GM12873 (cell line): ENCODE measurements at regions not wholly inside any gene's neighbourhood (a gene's known extent, or its start where the extent isn't known, plus 50 kb on each side); places are given as distances from the start of the nearest gene placed in this dataset.

Source experiments
- TF ChIP-seq, protein P1 (sequence below): IDR thresholded peaks from 2 replicates; pipeline ENCODE4 v1.5.1; 2012; ENCODE audit warnings: low read depth, mild to moderate bottlenecking, moderate library complexity, low read length, control low read depth; ENCODE audit not compliant: insufficient read depth; ENCODE audit errors: missing control alignments

DNA sequence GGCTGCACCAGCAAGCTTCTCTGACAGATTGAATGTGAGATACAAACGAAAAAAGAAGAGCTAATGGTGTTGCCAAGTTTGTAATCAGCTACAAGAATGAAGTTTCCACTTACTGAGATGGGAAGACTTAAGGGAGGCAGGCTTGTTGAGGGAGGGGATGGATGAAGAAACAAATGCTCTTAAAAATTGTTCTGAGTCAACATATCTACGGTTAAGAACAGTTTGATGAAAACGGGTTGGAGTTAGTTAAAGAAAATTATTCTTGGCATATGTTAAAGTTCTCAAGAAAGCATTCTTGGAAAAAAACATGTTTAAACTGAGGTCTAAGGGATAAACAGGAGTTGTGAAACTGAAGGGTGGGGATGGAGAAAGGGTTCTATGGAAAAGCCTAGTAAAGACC, 816.3 kb upstream of the HS3ST1 start:
- TF ChIP-seq, protein P1, sequence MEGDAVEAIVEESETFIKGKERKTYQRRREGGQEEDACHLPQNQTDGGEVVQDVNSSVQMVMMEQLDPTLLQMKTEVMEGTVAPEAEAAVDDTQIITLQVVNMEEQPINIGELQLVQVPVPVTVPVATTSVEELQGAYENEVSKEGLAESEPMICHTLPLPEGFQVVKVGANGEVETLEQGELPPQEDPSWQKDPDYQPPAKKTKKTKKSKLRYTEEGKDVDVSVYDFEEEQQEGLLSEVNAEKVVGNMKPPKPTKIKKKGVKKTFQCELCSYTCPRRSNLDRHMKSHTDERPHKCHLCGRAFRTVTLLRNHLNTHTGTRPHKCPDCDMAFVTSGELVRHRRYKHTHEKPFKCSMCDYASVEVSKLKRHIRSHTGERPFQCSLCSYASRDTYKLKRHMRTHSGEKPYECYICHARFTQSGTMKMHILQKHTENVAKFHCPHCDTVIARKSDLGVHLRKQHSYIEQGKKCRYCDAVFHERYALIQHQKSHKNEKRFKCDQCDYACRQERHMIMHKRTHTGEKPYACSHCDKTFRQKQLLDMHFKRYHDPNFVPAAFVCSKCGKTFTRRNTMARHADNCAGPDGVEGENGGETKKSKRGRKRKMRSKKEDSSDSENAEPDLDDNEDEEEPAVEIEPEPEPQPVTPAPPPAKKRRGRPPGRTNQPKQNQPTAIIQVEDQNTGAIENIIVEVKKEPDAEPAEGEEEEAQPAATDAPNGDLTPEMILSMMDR = no peak

DNA sequence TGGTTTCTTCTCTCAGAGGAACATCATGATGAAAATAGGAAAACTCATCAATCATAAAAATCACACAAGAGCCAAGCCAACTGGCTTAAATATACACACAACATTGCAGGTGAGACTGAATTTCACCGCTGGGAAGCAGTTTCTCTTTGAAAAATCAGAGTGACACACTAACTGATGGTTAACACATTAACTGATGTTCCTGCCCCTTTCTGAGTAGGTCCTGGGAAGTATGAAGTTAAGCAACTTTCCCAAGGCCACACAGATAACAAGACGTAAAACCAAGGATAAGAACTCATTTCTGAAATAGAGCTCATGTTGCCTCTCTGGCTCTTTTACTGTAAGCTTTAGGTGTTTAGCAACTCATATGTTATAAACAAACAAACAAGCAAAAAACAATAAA, 813.7 kb upstream of the HS3ST1 start:
- TF ChIP-seq, protein P1 = no peak

DNA sequence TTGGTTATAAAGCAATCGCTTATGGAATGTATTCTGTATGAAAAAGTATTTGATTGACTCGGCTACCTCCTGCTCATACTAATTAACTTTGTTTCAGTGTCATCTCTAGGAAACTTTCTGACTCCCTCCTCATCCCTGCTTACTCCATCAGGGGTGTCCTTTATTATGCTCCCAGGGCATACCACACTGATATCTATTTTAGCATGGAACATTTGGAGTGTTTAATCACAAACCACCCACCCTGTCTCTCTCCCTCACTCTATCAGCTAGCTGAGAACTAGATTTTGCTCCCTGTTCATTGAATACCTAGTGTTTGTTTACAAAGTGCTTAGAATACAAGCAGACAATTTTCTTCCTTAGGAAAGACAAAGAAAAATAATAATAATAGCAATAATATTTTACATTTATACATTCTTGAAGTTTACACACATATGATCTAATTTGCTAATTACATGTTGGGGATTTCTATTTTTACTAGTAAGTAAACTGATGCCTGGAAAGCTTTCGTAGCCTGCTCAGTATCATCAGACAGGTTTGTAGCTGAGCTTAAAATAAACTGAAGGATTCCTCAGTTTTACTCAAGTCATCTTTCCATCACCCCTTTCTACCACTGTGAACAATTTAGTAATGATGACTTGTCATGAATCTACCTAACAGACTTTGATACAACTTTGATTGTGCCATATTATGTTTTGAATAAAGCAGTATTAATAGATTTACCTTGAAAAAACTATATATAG, 811.4 kb upstream of the HS3ST1 start:
- TF ChIP-seq, protein P1 = no peak

DNA sequence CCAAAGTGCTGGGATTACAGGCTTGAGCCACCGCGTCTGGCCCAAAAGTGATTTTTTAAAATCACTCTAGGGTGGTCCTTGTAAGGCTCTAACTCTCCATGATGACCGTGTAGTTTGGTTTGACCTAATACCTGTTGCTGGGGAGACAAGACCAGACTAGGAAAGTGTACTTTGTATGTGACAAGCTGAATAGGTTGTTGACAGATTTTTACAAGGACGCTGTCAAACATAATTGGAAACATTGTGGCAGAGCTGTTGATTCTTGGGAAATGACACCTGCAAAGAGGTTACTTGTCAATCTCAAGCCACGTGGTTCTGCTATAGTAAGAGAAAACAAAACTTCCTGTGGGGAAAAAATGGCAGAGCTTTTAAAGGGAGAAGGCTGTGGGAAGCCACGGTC, 802.4 kb upstream of the HS3ST1 start:
- TF ChIP-seq, protein P1 = no peak

DNA sequence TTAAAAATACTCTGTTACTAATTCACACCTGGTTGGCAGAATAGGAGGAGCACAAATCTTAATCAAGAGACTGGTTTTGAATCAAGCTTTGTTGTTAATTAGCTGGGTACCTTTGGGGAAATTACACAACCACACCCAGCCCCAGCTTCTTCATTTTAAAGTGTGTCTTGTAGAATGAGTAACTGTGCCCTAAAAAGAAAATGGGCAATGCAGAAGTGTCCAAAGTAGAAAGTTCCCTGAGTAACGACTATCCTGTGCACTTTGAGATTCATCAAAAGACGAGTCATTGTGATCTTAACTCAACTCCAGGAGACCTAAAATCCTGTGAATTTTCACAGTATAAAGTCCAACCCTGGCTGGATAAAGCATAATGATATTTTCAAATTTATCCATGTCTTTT, 792.3 kb upstream of the HS3ST1 start:
- TF ChIP-seq, protein P1 = no peak

DNA sequence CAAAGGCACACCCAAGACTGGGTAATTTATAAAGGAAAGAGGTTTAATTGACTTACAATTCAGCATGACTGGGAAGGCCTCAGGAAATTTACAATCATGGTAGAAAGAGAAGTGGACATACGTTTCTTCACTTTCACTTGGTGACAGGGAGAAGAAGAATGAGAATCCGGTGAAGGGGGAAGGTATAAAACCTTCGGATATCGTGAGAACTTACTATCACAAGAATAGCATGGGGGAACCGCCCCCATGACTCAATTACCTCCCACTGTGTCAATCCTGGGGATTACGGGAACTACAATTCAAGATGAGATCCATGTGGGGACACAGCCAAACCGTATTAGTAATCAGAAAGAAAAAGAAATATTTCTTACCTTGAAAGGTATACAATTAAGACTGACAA, 782.9 kb upstream of the HS3ST1 start:
- TF ChIP-seq, protein P1 = no peak

DNA sequence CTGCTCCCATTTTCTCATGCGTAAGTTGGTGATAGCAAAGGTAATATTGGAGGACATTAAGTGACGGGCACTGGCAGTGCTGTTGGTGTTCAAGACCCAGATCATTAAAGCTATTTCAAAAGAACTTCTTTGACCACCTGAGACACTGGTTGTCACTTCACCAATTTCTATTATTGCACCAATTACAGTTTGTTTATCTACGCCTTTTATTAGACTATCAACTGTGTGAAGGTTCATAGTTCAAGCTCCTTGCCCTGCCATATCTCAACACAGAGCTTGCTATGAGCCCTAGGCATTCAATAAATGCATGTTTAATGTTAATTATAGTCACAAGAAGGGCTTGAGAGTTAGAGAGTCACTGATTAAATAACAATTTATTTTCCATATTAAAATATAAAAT, 778.7 kb upstream of the HS3ST1 start:
- TF ChIP-seq, protein P1 = no peak
